ENCODE measurements at regions not wholly inside any gene's neighbourhood (a gene's known extent, or its start where the extent isn't known, plus 50 kb on each side); places are given as distances from the start of the nearest gene placed in this dataset.

- no peak for DNase-seq (ENCODE audit: low read depth)
Measured at GRCh38 chr2:2694746-2695145, 363.7 kb upstream of the MYT1L start.

GRCh38 chr2:2692599-2693389 lies 361.7 kb upstream of the MYT1L start:
- no peak for DNase-seq (ENCODE audit: low read depth)

GRCh38 chr2:2691419-2691818 lies 360.3 kb upstream of the MYT1L start:
- DNase-seq (ENCODE audit: low read depth), result no peak

GRCh38 chr2:2690985-2691384 lies 359.9 kb upstream of the MYT1L start:
- no peak for DNase-seq (ENCODE audit: low read depth)

- no peak for DNase-seq (ENCODE audit: low read depth)
Measured at GRCh38 chr2:2689306-2689705, 358.2 kb upstream of the MYT1L start.

- no peak for DNase-seq (ENCODE audit: low read depth)
Measured at GRCh38 chr2:2688254-2688653, 357.2 kb upstream of the MYT1L start.

- no peak for DNase-seq (ENCODE audit: low read depth)
Measured at GRCh38 chr2:2687745-2688144, 356.7 kb upstream of the MYT1L start.

GRCh38 chr2:2686222-2686621 lies 355.1 kb upstream of the MYT1L start:
- no peak for DNase-seq (ENCODE audit: low read depth)

- no peak for DNase-seq (ENCODE audit: low read depth)
Measured at GRCh38 chr2:2683606-2684224, 352.6 kb upstream of the MYT1L start.

- no peak for DNase-seq (ENCODE audit: low read depth)
Measured at GRCh38 chr2:2682700-2683342, 351.7 kb upstream of the MYT1L start.

- DNase-seq (ENCODE audit: low read depth), result no peak
Measured at GRCh38 chr2:2681711-2682251, 350.7 kb upstream of the MYT1L start.

GRCh38 chr2:2681085-2681484 lies 350.0 kb upstream of the MYT1L start:
- no peak for DNase-seq (ENCODE audit: low read depth)

- no peak for DNase-seq (ENCODE audit: low read depth)
Measured at GRCh38 chr2:2674831-2675230, 343.8 kb upstream of the MYT1L start.

GRCh38 chr2:2673406-2673805 lies 342.3 kb upstream of the MYT1L start:
- no peak for DNase-seq (ENCODE audit: low read depth)

- DNase-seq (ENCODE audit: low read depth), result no peak
Measured at GRCh38 chr2:2672249-2672648, 341.2 kb upstream of the MYT1L start.

- no peak for DNase-seq (ENCODE audit: low read depth)
Measured at GRCh38 chr2:2671826-2672225, 340.8 kb upstream of the MYT1L start.

GRCh38 chr2:2669316-2669715 lies 338.2 kb upstream of the MYT1L start:
- DNase-seq (ENCODE audit: low read depth), result no peak

GRCh38 chr2:2668681-2669265 lies 337.7 kb upstream of the MYT1L start:
- DNase-seq (ENCODE audit: low read depth), result no peak

GRCh38 chr2:2667690-2668089 lies 336.6 kb upstream of the MYT1L start:
- no peak for DNase-seq (ENCODE audit: low read depth)

- no peak for DNase-seq (ENCODE audit: low read depth)
Measured at GRCh38 chr2:2665834-2666133, 334.7 kb upstream of the MYT1L start.

- DNase-seq (ENCODE audit: low read depth), result no peak
Measured at GRCh38 chr2:2664989-2665833, 334.1 kb upstream of the MYT1L start.

All from T-helper 22 cell (primary cell).